GM12865 (cell line): ENCODE measurements at regions not wholly inside any gene's neighbourhood (a gene's known extent, or its start where the extent isn't known, plus 50 kb on each side); places are given as distances from the start of the nearest gene placed in this dataset.

Source experiments
- DNase-seq: peaks from one replicate; pipeline ENCODE4 v3.0.0; 2010; ENCODE audit warnings: low read depth
- H3K4me3 ChIP-seq: 2 replicates; pipeline ENCODE4 v1.5.1; 2011; ENCODE audit warnings: mild to moderate bottlenecking, low read depth, low read length, control low read depth
- TF ChIP-seq, protein P1 (sequence below): IDR thresholded peaks from 2 replicates; pipeline ENCODE4 v1.5.1; 2011; ENCODE audit warnings: low read length, control low read depth, low read depth, inconsistent platforms; ENCODE audit not compliant: insufficient read depth; ENCODE audit errors: missing control alignments

- TF ChIP-seq, protein P1, sequence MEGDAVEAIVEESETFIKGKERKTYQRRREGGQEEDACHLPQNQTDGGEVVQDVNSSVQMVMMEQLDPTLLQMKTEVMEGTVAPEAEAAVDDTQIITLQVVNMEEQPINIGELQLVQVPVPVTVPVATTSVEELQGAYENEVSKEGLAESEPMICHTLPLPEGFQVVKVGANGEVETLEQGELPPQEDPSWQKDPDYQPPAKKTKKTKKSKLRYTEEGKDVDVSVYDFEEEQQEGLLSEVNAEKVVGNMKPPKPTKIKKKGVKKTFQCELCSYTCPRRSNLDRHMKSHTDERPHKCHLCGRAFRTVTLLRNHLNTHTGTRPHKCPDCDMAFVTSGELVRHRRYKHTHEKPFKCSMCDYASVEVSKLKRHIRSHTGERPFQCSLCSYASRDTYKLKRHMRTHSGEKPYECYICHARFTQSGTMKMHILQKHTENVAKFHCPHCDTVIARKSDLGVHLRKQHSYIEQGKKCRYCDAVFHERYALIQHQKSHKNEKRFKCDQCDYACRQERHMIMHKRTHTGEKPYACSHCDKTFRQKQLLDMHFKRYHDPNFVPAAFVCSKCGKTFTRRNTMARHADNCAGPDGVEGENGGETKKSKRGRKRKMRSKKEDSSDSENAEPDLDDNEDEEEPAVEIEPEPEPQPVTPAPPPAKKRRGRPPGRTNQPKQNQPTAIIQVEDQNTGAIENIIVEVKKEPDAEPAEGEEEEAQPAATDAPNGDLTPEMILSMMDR = no peak
- no peak overlapping the region for H3K4me3 ChIP-seq
- no peak for DNase-seq
These were observed 74.6 kb upstream of the MYL2 start for GRCh38 chr12:110995016-110995415.

GRCh38 chr12:110993434-110993833 lies 73.1 kb upstream of the MYL2 start:
- TF ChIP-seq, protein P1 = no peak
- H3K4me3 ChIP-seq = no peak overlapping the region
- peak; percentile 1 for DNase-seq

DNA sequence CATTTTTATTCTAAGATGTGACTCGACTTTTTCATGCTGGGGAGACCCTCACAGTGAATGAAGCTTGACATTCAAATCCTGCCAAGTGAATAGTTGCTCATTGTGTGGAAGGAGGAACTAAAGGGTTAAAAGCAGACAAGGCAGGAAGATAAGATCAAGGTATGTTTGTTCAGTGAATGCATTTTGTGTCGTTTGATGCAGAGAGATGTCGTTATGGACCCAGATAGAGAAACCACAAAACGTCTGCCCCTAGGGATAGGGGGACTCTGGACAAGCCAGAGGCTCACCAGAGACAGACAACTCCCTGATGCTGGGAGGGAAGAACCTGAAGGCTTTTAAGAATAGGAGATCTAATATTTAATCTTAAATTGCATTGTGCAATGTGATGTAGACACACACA lies 72.5 kb upstream of the MYL2 start:
- no peak overlapping the region for H3K4me3 ChIP-seq
- TF ChIP-seq, protein P1 = no peak
- no peak for DNase-seq

GRCh38 chr12:110983811-110984210 lies 63.4 kb upstream of the MYL2 start:
- no peak for DNase-seq
- H3K4me3 ChIP-seq = no peak overlapping the region
- TF ChIP-seq, protein P1 = no peak

DNA sequence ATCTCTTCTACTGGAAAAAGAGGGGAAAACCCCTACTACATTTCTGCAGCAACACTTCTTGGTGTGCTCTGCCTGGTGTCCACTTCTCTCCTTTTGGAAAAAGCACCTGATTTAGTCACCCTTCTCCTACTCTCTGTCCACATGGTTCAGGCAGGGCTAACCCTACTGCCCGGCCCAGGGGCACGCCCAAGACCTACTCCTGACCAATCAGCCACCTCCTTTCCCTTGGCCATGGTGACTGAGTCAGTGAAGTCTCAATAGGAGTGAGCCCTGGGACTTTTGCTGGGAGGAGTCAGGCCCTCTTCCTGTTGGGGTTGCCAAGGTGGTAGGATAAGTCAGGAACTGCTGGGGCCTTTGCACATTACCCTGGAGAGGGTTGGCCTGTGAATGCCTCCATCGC lies 52.5 kb upstream of the MYL2 start:
- TF ChIP-seq, protein P1 = no peak
- no peak for DNase-seq
- no peak overlapping the region for H3K4me3 ChIP-seq

DNA sequence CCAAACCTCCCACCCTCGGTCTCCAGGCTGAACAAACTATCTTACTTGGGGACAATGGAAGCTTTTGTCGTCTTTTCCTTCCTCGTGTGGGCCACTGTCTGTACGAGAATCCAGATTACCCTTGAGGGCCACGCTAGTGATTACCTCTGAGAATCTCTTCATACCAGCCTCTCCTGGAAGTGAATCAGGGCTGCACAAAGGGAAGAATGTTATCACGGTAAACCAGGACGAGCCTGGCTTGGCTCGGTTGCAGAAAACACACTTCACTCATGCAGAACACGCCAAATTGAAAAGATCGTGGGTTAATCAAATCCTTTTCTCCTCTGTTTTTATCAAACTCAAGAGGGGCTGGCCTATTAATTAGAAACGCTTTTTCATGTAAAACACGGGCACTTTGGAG lies 51.6 kb upstream of the MYL2 start:
- TF ChIP-seq, protein P1 = no peak
- DNase-seq = no peak
- H3K4me3 ChIP-seq = no peak overlapping the region

DNA sequence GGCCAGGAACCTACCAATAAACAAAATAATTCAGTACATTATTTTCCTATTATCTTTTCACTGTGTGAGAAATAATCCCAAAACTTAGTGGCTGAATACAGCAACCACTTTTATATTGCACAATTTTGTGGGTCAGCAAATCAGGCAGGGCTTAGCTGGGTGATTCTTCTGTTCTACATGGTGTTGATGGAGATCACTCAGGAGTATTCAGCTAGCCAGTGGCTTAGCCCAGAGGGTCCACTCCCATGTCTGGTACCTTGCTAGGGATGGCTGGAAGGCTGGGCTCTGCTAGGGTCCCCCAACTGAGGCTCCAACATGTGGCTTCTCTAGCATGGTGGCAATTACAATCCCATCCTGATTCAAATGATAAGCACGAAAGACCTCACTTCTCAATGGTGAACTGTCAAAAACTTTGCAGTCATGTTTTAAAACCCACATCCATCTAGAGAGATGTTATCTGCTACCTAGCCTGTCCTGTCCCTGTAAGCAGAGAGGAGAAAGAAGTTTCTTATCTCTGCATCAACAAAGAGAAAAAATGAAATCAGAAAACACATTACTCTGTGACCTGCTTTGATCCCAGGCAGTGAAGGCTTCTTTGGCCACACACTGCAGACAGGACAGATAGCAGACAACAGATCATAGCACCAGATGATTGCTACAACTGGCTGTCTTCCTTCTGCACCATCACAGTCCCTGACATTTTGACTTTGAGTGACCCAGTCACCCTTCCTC lies 51.0 kb upstream of the MYL2 start:
- no peak overlapping the region for H3K4me3 ChIP-seq
- TF ChIP-seq, protein P1 = no peak
- DNase-seq = no peak
